HepG2 (cell line): ENCODE measurements at regions not wholly inside any gene's neighbourhood (a gene's known extent, or its start where the extent isn't known, plus 50 kb on each side); places are given as distances from the start of the nearest gene placed in this dataset.
A peak's percentile ranks its signal among the peaks of the same experiment; 100 is the strongest.

Experiments
- CREB3 ChIP-seq: sonication (generic); formaldehyde crosslinking; IDR thresholded peaks from 2 replicates; pipeline ENCODE4 v1.5.0; 2020; ENCODE audit warnings: missing genetic modification reagents
- EHMT2 ChIP-seq: fragments of 200-600 bp; sonication (generic); IDR thresholded peaks from 2 replicates; pipeline ENCODE4 v1.7.0; 2017; ENCODE audit warnings: antibody characterized with exemption, low read depth, low read length, borderline replicate concordance
- FOXP4 ChIP-seq: sonication (generic); formaldehyde crosslinking; IDR thresholded peaks from 2 replicates; pipeline ENCODE4 v1.4.0; 2020; ENCODE audit warnings: missing genetic modification reagents
- IRX3 ChIP-seq: sonication (generic); formaldehyde crosslinking; IDR thresholded peaks from 2 replicates; pipeline ENCODE4 v1.8.1; 2023; ENCODE audit warnings: mild to moderate bottlenecking, low read depth, missing genetic modification reagents, borderline replicate concordance
- KDM4B ChIP-seq: sonication (generic); formaldehyde crosslinking; IDR thresholded peaks from 2 replicates; pipeline ENCODE4 v1.4.0; 2020; ENCODE audit warnings: missing genetic modification reagents
- KLF16 ChIP-seq, 2 experiments: sonication (generic) in 1 of 2; formaldehyde crosslinking in 1 of 2; IDR thresholded peaks; 2 replicates each; pipeline versions ENCODE4 v1.6.1 to v1.8.0; 2016 to 2023; ENCODE audit warnings: missing genetic modification reagents in 2 of 2, missing compliant biosample characterization in 1 of 2
- MAFF ChIP-seq: IDR thresholded peaks from 2 replicates; pipeline ENCODE4 v1.6.1; 2011; ENCODE audit warnings: low read depth, low read length, improper control_type of control experiment
- MIER2 ChIP-seq: IDR thresholded peaks from 2 replicates; pipeline ENCODE4 v1.6.1; 2016; ENCODE audit warnings: missing biosample characterization, missing genetic modification reagents
- MTERF4 ChIP-seq: sonication (generic); formaldehyde crosslinking; IDR thresholded peaks from 2 replicates; pipeline ENCODE4 v1.8.0; 2023; ENCODE audit warnings: mild to moderate bottlenecking, missing genetic modification reagents
- POGZ ChIP-seq: sonication (generic); formaldehyde crosslinking; IDR thresholded peaks from 2 replicates; pipeline ENCODE4 v1.4.0; 2020; ENCODE audit warnings: mild to moderate bottlenecking, missing genetic modification reagents
- SCMH1 ChIP-seq: sonication (generic); formaldehyde crosslinking; IDR thresholded peaks from 2 replicates; pipeline ENCODE4 v1.9.0; 2021; ENCODE audit warnings: missing genetic modification reagents, mild to moderate bottlenecking, borderline replicate concordance
- SETDB1 ChIP-seq: sonication (generic); formaldehyde crosslinking; IDR thresholded peaks from 2 replicates; pipeline ENCODE4 v1.5.1; 2020; ENCODE audit warnings: missing genetic modification reagents, mild to moderate bottlenecking, borderline replicate concordance
- TBP ChIP-seq: sonication (generic); formaldehyde crosslinking; IDR thresholded peaks from 2 replicates; pipeline ENCODE4 v1.5.0; 2020; ENCODE audit warnings: missing genetic modification reagents
- THRA ChIP-seq: sonication (generic); formaldehyde crosslinking; IDR thresholded peaks from 2 replicates; pipeline ENCODE4 v1.4.0; 2020; ENCODE audit warnings: missing genetic modification reagents, borderline replicate concordance
- ZMYM3 ChIP-seq: sonication (generic); formaldehyde crosslinking; IDR thresholded peaks from 2 replicates; pipeline ENCODE4 v1.5.1; 2020; ENCODE audit warnings: mild to moderate bottlenecking, missing genetic modification reagents
- ZNF362 ChIP-seq: sonication (generic); formaldehyde crosslinking; IDR thresholded peaks from 2 replicates; pipeline ENCODE4 v1.4.0; 2020; ENCODE audit warnings: missing genetic modification reagents, mild to moderate bottlenecking, borderline replicate concordance
- ZNF672 ChIP-seq: sonication (generic); formaldehyde crosslinking; IDR thresholded peaks from 2 replicates; pipeline ENCODE4 v1.8.1; 2022; ENCODE audit warnings: missing genetic modification reagents
- ZNF782 ChIP-seq: sonication (generic); formaldehyde crosslinking; IDR thresholded peaks from 2 replicates; pipeline ENCODE4 v1.4.0; 2020; ENCODE audit warnings: missing genetic modification reagents, mild to moderate bottlenecking, borderline replicate concordance
- ZSCAN12 ChIP-seq: sonication (generic); formaldehyde crosslinking; IDR thresholded peaks from 2 replicates; pipeline ENCODE4 v1.9.0; 2021; ENCODE audit warnings: mild to moderate bottlenecking, missing genetic modification reagents
- ZSCAN30 ChIP-seq: sonication (generic); formaldehyde crosslinking; IDR thresholded peaks from 2 replicates; pipeline ENCODE4 v1.5.0; 2020; ENCODE audit warnings: mild to moderate bottlenecking, missing genetic modification reagents
- ZSCAN9 ChIP-seq: IDR thresholded peaks from 2 replicates; pipeline ENCODE4 v1.6.1; 2016; ENCODE audit warnings: borderline replicate concordance

GRCh38 chr12:114799574-114800487 is 115.9 kb upstream of the TBX3 start (continued):
- TF ChIP-seq ZNF362 (CRISPR knock-in tag), result peak; percentile 81
- peak in 1 of 2 experiments; percentile 94; a peak in 3 of 4 replicates for TF ChIP-seq KLF16 (CRISPR knock-in tag; IDR thresholded peaks at IDR 0.05)
- TF ChIP-seq MIER2, result peak; percentile 86; the same call in 1 of the 2 replicates
- TF ChIP-seq CREB3 (CRISPR knock-in tag), result no peak
- TF ChIP-seq MAFF, result no peak
- TF ChIP-seq KDM4B (CRISPR knock-in tag), result peak; percentile 96
- TF ChIP-seq TBP, result no peak
- peak; percentile 98 for TF ChIP-seq FOXP4 (CRISPR knock-in tag)
- TF ChIP-seq SCMH1 (CRISPR knock-in tag), result no peak
- peak; percentile 95 for TF ChIP-seq ZSCAN9
- TF ChIP-seq POGZ (CRISPR knock-in tag), result peak; percentile 90
- TF ChIP-seq MTERF4 (CRISPR knock-in tag), result peak; percentile 69
- TF ChIP-seq THRA (CRISPR knock-in tag), result peak; percentile 96
- TF ChIP-seq ZSCAN12 (CRISPR knock-in tag), result no peak
- TF ChIP-seq ZMYM3 (CRISPR knock-in tag), result peak; percentile 89
- no peak for TF ChIP-seq IRX3 (CRISPR knock-in tag)
- TF ChIP-seq SETDB1 (CRISPR knock-in tag), result no peak
- no peak for TF ChIP-seq ZSCAN30
- peak; percentile 73; the same call in 1 of the 2 replicates for TF ChIP-seq ZNF782 (CRISPR knock-in tag)
- TF ChIP-seq ZNF672 (CRISPR knock-in tag), result no peak
- TF ChIP-seq EHMT2, result peak; percentile 85; the same call in 1 of the 2 replicates
